Panc1 (cell line): ENCODE measurements at regions not wholly inside any gene's neighbourhood (a gene's known extent, or its start where the extent isn't known, plus 50 kb on each side); places are given as distances from the start of the nearest gene placed in this dataset.

ENCODE experiments used
- ATAC-seq: fragments of 200-7000 bp; cut with Tn5 transposase; 2 replicates; pipeline ENCODE4 v1.9.1; 2020; ENCODE audit warnings: mild to moderate bottlenecking, moderate library complexity
- BruUV-seq: library from RNA; stranded (reverse); fragments of 400-500 nt; replicated peaks from 2 replicates; lab custom pipeline; 2021; lab: Mats Ljungman, UMichigan
- CTCF ChIA-PET: fragments of 300-600 bp; sonication (Branson Sonifier 250); formaldehyde crosslinking; loops from one replicate; lab custom pipeline; 2022; ENCODE audit warnings: antibody characterized with exemption; lab: Charles Lee
- POLR2A ChIA-PET: fragments of 300-600 bp; sonication (Branson Sonifier 250); formaldehyde crosslinking; loops from one replicate; lab custom pipeline; 2022; ENCODE audit warnings: antibody characterized with exemption; lab: Charles Lee
- DNase-seq: peaks from one replicate; pipeline ENCODE4 v3.0.0-alpha.2; 2010; ENCODE audit warnings: low read depth, low spot score
- H3K27ac ChIP-seq: 2 replicates; pipeline ENCODE4 v1.5.1; 2011; ENCODE audit warnings: mild to moderate bottlenecking, low read length, inconsistent platforms
- H3K27me3 ChIP-seq: fragments of 200-500 bp; sonication (Bioruptor generic); 2 replicates; pipeline ENCODE4 v1.6.0; 2014; ENCODE audit warnings: low read length, inconsistent platforms; ENCODE audit not compliant: control insufficient read depth, insufficient read depth
- H3K36me3 ChIP-seq: fragments of 200-500 bp; sonication (Bioruptor generic); 2 replicates; pipeline ENCODE4 v1.5.1; 2014; ENCODE audit warnings: inconsistent platforms, mild to moderate bottlenecking, low read length, moderate library complexity; ENCODE audit not compliant: control insufficient read depth, insufficient read depth
- H3K4me1 ChIP-seq: 2 replicates; pipeline ENCODE4 v1.5.1; 2011; ENCODE audit warnings: inconsistent platforms, mild to moderate bottlenecking, low read length, moderate library complexity; ENCODE audit not compliant: control insufficient read depth, insufficient read depth
- H3K4me3 ChIP-seq, 2 experiments: 2 replicates each; pipeline ENCODE4 v1.5.1; 2011 to 2012; ENCODE audit warnings: low read depth in 2 of 2, low read length in 2 of 2, mild to moderate bottlenecking in 2 of 2, inconsistent platforms in 1 of 2, moderate library complexity in 1 of 2
- H3K9me3 ChIP-seq: fragments of 200-500 bp; sonication (Bioruptor generic); 2 replicates; pipeline ENCODE4 v1.5.1; 2014; ENCODE audit warnings: low read depth, mild to moderate bottlenecking, inconsistent platforms, low read length, moderate library complexity; ENCODE audit not compliant: control insufficient read depth, insufficient read depth
- CTCF ChIP-seq: fragments of 450-650 bp; IDR thresholded peaks from 2 replicates; pipeline ENCODE4 v1.5.1; 2017; ENCODE audit warnings: mild to moderate bottlenecking
- POLR2AphosphoS5 ChIP-seq: IDR thresholded peaks from 2 replicates; pipeline ENCODE4 v1.6.1; 2012; ENCODE audit warnings: mild to moderate bottlenecking, low read depth, low read length, moderate library complexity
- REST ChIP-seq, 2 experiments: IDR thresholded peaks; 2 replicates each; pipeline ENCODE4 v1.6.1; 2011 to 2012; ENCODE audit warnings: low read depth in 2 of 2, control low read depth in 1 of 2, low read length in 1 of 2, mild to moderate bottlenecking in 1 of 2, moderate library complexity in 1 of 2; ENCODE audit not compliant: insufficient read depth in 1 of 2
- SIN3A ChIP-seq: IDR thresholded peaks from 2 replicates; pipeline ENCODE4 v1.6.1; 2012; ENCODE audit warnings: low read depth, mild to moderate bottlenecking, low read length, moderate library complexity, borderline replicate concordance; ENCODE audit not compliant: insufficient read depth
- TCF7L2 ChIP-seq: IDR thresholded peaks from 2 replicates; pipeline ENCODE4 v1.6.1; 2011; ENCODE audit warnings: mild to moderate bottlenecking, low read depth, low read length, inconsistent platforms
- in situ Hi-C: cut with HindIII; loops from 2 replicates; pipeline ENCODE4 v1.10.0; 2016; ENCODE audit warnings: low sequenced_read_pairs, low pct_unique_long_range_greater_than_20kb
- intact Hi-C: fragments of 100-400 bp; cut with micrococcal nuclease; formaldehyde crosslinking; loops from one replicate; pipeline ENCODE4 v1.10.0; 2022; ENCODE audit not compliant: unreplicated experiment

GRCh38 chr13:64765636-64766035 lies 2464.5 kb downstream of the PCDH9 start:
- no peak overlapping the region for H3K4me3 ChIP-seq
- intact Hi-C loops: no loop called here
- ChIA-PET POLR2A (no interaction called here), CTCF (no interaction called here)
- H3K9me3 ChIP-seq: no peaks in the 10 kb centered on the region
- no peaks in the 10 kb centered on the region for H3K27me3 ChIP-seq
- no peaks in the 10 kb centered on the region for H3K36me3 ChIP-seq
- TF ChIP-seq POLR2AphosphoS5 (no peak), REST (IDR thresholded peaks at IDR 0.05; ENCODE audit: insufficient read depth in 1 of 2, low read depth in 2 of 2, low read length in 1 of 2) (no peak), SIN3A (no peak), TCF7L2 (no peak), CTCF (no peak)
- DNase-seq (no peak), ATAC-seq (no peak)
- no peak overlapping the region for H3K27ac ChIP-seq
- H3K4me1 ChIP-seq: no peaks in the 10 kb centered on the region
- in situ Hi-C loops: no loop called here
- BruUV-seq: no TSS peak

- H3K36me3 ChIP-seq: no peaks in the 10 kb centered on the region
- ChIA-PET POLR2A (no interaction called here), CTCF (no interaction called here)
- TF ChIP-seq POLR2AphosphoS5 (no peak), SIN3A (no peak), REST (IDR thresholded peaks at IDR 0.05; ENCODE audit: insufficient read depth in 1 of 2, low read depth in 2 of 2, low read length in 1 of 2) (no peak), CTCF (no peak), TCF7L2 (no peak)
- H3K27me3 ChIP-seq: no peaks in the 10 kb centered on the region
- in situ Hi-C loops (no loop called here), intact Hi-C loops (no loop called here)
- ATAC-seq (no peak), DNase-seq (no peak)
- BruUV-seq: no TSS peak
- H3K9me3 ChIP-seq: no peaks in the 10 kb centered on the region
- no peak overlapping the region for H3K4me3 ChIP-seq
- no peaks in the 10 kb centered on the region for H3K4me1 ChIP-seq
- no peak overlapping the region for H3K27ac ChIP-seq
These were observed 2471.5 kb downstream of the PCDH9 start for GRCh38 chr13:64758521-64759244.
